ENCODE measurements at regions not wholly inside any gene's neighbourhood (a gene's known extent, or its start where the extent isn't known, plus 50 kb on each side); places are given as distances from the start of the nearest gene placed in this dataset.

DNA sequence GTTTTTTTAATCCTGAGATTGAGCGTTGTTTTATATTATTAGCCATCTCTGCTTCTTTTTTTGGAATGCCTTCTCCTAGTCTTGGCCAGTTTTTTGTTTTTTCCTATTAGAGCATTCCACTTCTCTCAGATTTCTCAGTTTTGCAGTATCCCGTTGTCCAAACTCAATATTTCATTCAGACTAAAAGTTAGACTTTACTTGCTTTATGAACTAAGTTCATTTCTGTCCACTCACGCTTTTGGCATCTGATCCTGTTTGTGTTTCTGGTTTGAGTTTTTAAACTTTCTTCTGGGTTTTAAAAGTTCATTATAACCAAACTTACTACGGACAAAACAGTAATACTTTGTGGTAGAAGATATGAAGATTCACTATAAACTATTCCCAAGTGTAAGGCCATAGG is 288.3 kb upstream of the MPDZ start:
- TF ChIP-seq L3MBTL2 (conservative IDR thresholded peaks at IDR 0.05), result no peak
- no peak for TF ChIP-seq ELF4 (IDR thresholded peaks at IDR 0.05)
- no peak for TF ChIP-seq ARNT (IDR thresholded peaks at IDR 0.05)
- TF ChIP-seq SUZ12 (IDR thresholded peaks at IDR 0.05), result no peak
- no peak for TF ChIP-seq TARDBP (IDR thresholded peaks at IDR 0.05)
- TF ChIP-seq HDGF (IDR thresholded peaks at IDR 0.05; ENCODE audit: borderline replicate concordance), result no peak
- TF ChIP-seq BHLHE40 (IDR thresholded peaks at IDR 0.05; ENCODE audit: borderline replicate concordance), result no peak
- no peak for TF ChIP-seq FOXM1 (IDR thresholded peaks at IDR 0.05; ENCODE audit: borderline replicate concordance)
- TF ChIP-seq FOXA1 (IDR thresholded peaks at IDR 0.05), result no peak
- no peak for TF ChIP-seq SP1 (IDR thresholded peaks at IDR 0.05)
- no peak for TF ChIP-seq ZNF384 (IDR thresholded peaks at IDR 0.05)
- no peak for TF ChIP-seq NFRKB (IDR thresholded peaks at IDR 0.05)
- TF ChIP-seq LEF1 (IDR thresholded peaks at IDR 0.05; ENCODE audit: borderline replicate concordance), result no peak

All from HEK293T (cell line).